Memory B cell (primary cell): ENCODE measurements at regions not wholly inside any gene's neighbourhood (a gene's known extent, or its start where the extent isn't known, plus 50 kb on each side); places are given as distances from the start of the nearest gene placed in this dataset.

Experiments
- ATAC-seq: fragments of 150-1000 bp; cut with Tn5 transposase; 2 replicates; pipeline ENCODE4 v1.10.0; 2021; ENCODE audit warnings: low read depth, mild to moderate bottlenecking, moderate library complexity
- DNase-seq, 2 donors: peaks; one replicate each; pipeline ENCODE4 v3.0.0; 2022; ENCODE audit warnings: low spot score in 2 of 2
- H3K27ac Mint-ChIP-seq: one replicate; pipeline ENCODE4 v1.8.0; 2022; ENCODE audit warnings: mild to moderate bottlenecking, moderate library complexity, mixed read lengths
- H3K27me3 Mint-ChIP-seq: one replicate; pipeline ENCODE4 v1.8.0; 2022; ENCODE audit warnings: mixed read lengths
- H3K36me3 Mint-ChIP-seq: one replicate; pipeline ENCODE4 v1.8.0; 2022; ENCODE audit warnings: mild to moderate bottlenecking, mixed read lengths
- H3K4me1 Mint-ChIP-seq: one replicate; pipeline ENCODE4 v1.8.0; 2022; ENCODE audit warnings: mixed read lengths
- H3K4me3 Mint-ChIP-seq: one replicate; pipeline ENCODE4 v1.8.0; 2022; ENCODE audit warnings: mild to moderate bottlenecking, moderate library complexity, mixed read lengths
- H3K9me3 Mint-ChIP-seq: one replicate; pipeline ENCODE4 v1.8.0; 2022; ENCODE audit warnings: mixed read lengths

- DNase-seq (no peak), ATAC-seq (no peak)
- Mint-ChIP-seq H3K4me3 (no peak overlapping the region), H3K36me3 (no peaks in the 10 kb centered on the region), H3K4me1 (peaks cover 18% of the 10 kb centered on the region), H3K27ac (peak overlapping the region; percentile 79), H3K9me3 (peaks cover 2% of the 10 kb centered on the region), H3K27me3 (peaks cover 4% of the 10 kb centered on the region)
These were observed 105.5 kb upstream of the MAP1LC3B2 start for GRCh38 chr12:116453631-116454030.

- no peaks in the 10 kb centered on the region for H3K36me3 Mint-ChIP-seq
- peaks cover 2% of the 10 kb centered on the region for H3K9me3 Mint-ChIP-seq
- no peak overlapping the region for H3K4me3 Mint-ChIP-seq
- DNase-seq (no peak), ATAC-seq (no peak)
- H3K27ac Mint-ChIP-seq: no peak overlapping the region
- peaks cover 22% of the 10 kb centered on the region for H3K4me1 Mint-ChIP-seq
- H3K27me3 Mint-ChIP-seq: peaks cover 4% of the 10 kb centered on the region
These were observed 105.1 kb upstream of the MAP1LC3B2 start for GRCh38 chr12:116454076-116454475.

- ATAC-seq: no peak
- peaks cover 30% of the 10 kb centered on the region for H3K4me1 Mint-ChIP-seq
These were observed 104.2 kb upstream of the MAP1LC3B2 start for GRCh38 chr12:116454950-116455447.

GRCh38 chr12:116455540-116456329, 103.4 kb upstream of the MAP1LC3B2 start:
- peaks cover 6% of the 10 kb centered on the region for H3K27me3 Mint-ChIP-seq
- no peak overlapping the region for H3K4me3 Mint-ChIP-seq
- H3K9me3 Mint-ChIP-seq: no peaks in the 10 kb centered on the region
- H3K4me1 Mint-ChIP-seq: peaks cover 30% of the 10 kb centered on the region
- ATAC-seq: peak; percentile 41
- H3K27ac Mint-ChIP-seq: no peak overlapping the region
- H3K36me3 Mint-ChIP-seq: no peaks in the 10 kb centered on the region
- no peak for DNase-seq

More at GRCh38 chr12:116454950-116455447, 104.2 kb upstream of the MAP1LC3B2 start:
- no peaks in the 10 kb centered on the region for H3K36me3 Mint-ChIP-seq
- H3K4me3 Mint-ChIP-seq: no peak overlapping the region
- H3K27ac Mint-ChIP-seq: no peak overlapping the region
- H3K27me3 Mint-ChIP-seq: peaks cover 6% of the 10 kb centered on the region
- DNase-seq: no peak
- H3K9me3 Mint-ChIP-seq: peaks cover 1% of the 10 kb centered on the region

- H3K9me3 Mint-ChIP-seq: no peaks in the 10 kb centered on the region
- H3K27me3 Mint-ChIP-seq: peaks cover 6% of the 10 kb centered on the region
- peaks cover 30% of the 10 kb centered on the region for H3K4me1 Mint-ChIP-seq
- no peak overlapping the region for H3K27ac Mint-ChIP-seq
- H3K4me3 Mint-ChIP-seq: no peak overlapping the region
- H3K36me3 Mint-ChIP-seq: no peaks in the 10 kb centered on the region
- DNase-seq: no peak
- ATAC-seq: no peak
These were observed 102.7 kb upstream of the MAP1LC3B2 start for GRCh38 chr12:116456330-116457082.

GRCh38 chr12:116458492-116458891, 100.7 kb upstream of the MAP1LC3B2 start:
- peaks cover 27% of the 10 kb centered on the region for H3K4me1 Mint-ChIP-seq
- no peaks in the 10 kb centered on the region for H3K9me3 Mint-ChIP-seq
- no peak for DNase-seq
- H3K36me3 Mint-ChIP-seq: no peaks in the 10 kb centered on the region
- peaks cover 6% of the 10 kb centered on the region for H3K27me3 Mint-ChIP-seq
- H3K4me3 Mint-ChIP-seq: peak overlapping the region; percentile 59
- no peak overlapping the region for H3K27ac Mint-ChIP-seq
- peak; percentile 32 for ATAC-seq

- Mint-ChIP-seq H3K9me3 (no peaks in the 10 kb centered on the region), H3K4me3 (peak overlapping the region; percentile 59), H3K4me1 (peaks cover 21% of the 10 kb centered on the region), H3K27ac (no peak overlapping the region), H3K36me3 (no peaks in the 10 kb centered on the region), H3K27me3 (peaks cover 6% of the 10 kb centered on the region)
- DNase-seq (peak in 1 of 2 donors; percentile 13), ATAC-seq (peak; percentile 66)
These were observed 99.9 kb upstream of the MAP1LC3B2 start for GRCh38 chr12:116459011-116459875.

GRCh38 chr12:116459916-116460663, 99.1 kb upstream of the MAP1LC3B2 start:
- no peaks in the 10 kb centered on the region for H3K36me3 Mint-ChIP-seq
- DNase-seq (no peak), ATAC-seq (no peak)
- H3K4me1 Mint-ChIP-seq: peaks cover 20% of the 10 kb centered on the region
- peaks cover 6% of the 10 kb centered on the region for H3K27me3 Mint-ChIP-seq
- H3K9me3 Mint-ChIP-seq: no peaks in the 10 kb centered on the region
- H3K4me3 Mint-ChIP-seq: no peak overlapping the region
- H3K27ac Mint-ChIP-seq: no peak overlapping the region

GRCh38 chr12:116461060-116461459, 98.1 kb upstream of the MAP1LC3B2 start:
- H3K27me3 Mint-ChIP-seq: peaks cover 6% of the 10 kb centered on the region
- DNase-seq: no peak
- H3K36me3 Mint-ChIP-seq: no peaks in the 10 kb centered on the region
- no peaks in the 10 kb centered on the region for H3K9me3 Mint-ChIP-seq
- no peak for ATAC-seq
- peaks cover 17% of the 10 kb centered on the region for H3K4me1 Mint-ChIP-seq
- H3K27ac Mint-ChIP-seq: no peak overlapping the region
- H3K4me3 Mint-ChIP-seq: no peak overlapping the region

- Mint-ChIP-seq H3K27ac (no peak overlapping the region), H3K27me3 (peaks cover 2% of the 10 kb centered on the region), H3K4me3 (no peak overlapping the region), H3K9me3 (no peaks in the 10 kb centered on the region), H3K36me3 (no peaks in the 10 kb centered on the region), H3K4me1 (peaks cover 13% of the 10 kb centered on the region)
- DNase-seq (no peak), ATAC-seq (no peak)
These were observed 95.8 kb upstream of the MAP1LC3B2 start for GRCh38 chr12:116463366-116463765.

GRCh38 chr12:116465407-116465806, 93.8 kb upstream of the MAP1LC3B2 start:
- H3K4me1 Mint-ChIP-seq: peaks cover 2% of the 10 kb centered on the region
- DNase-seq: no peak
- no peak overlapping the region for H3K27ac Mint-ChIP-seq

GRCh38 chr12:116465856-116466255, 93.3 kb upstream of the MAP1LC3B2 start:
- DNase-seq: no peak
- H3K36me3 Mint-ChIP-seq: no peaks in the 10 kb centered on the region
- H3K9me3 Mint-ChIP-seq: no peaks in the 10 kb centered on the region
- no peak overlapping the region for H3K4me3 Mint-ChIP-seq
- H3K27ac Mint-ChIP-seq: no peak overlapping the region
- H3K27me3 Mint-ChIP-seq: no peaks in the 10 kb centered on the region
- ATAC-seq: no peak
- H3K4me1 Mint-ChIP-seq: peaks cover 2% of the 10 kb centered on the region

More at GRCh38 chr12:116465407-116465806, 93.8 kb upstream of the MAP1LC3B2 start:
- Mint-ChIP-seq H3K9me3 (no peaks in the 10 kb centered on the region), H3K27me3 (no peaks in the 10 kb centered on the region), H3K4me3 (no peak overlapping the region), H3K36me3 (no peaks in the 10 kb centered on the region)
- no peak for ATAC-seq

- Mint-ChIP-seq H3K4me1 (peaks cover 2% of the 10 kb centered on the region), H3K36me3 (no peaks in the 10 kb centered on the region), H3K27me3 (no peaks in the 10 kb centered on the region), H3K27ac (no peak overlapping the region), H3K9me3 (no peaks in the 10 kb centered on the region), H3K4me3 (no peak overlapping the region)
- ATAC-seq (no peak), DNase-seq (no peak)
These were observed 92.6 kb upstream of the MAP1LC3B2 start for GRCh38 chr12:116466536-116466935.
